Chondrocyte (in vitro differentiated cells): ENCODE measurements at regions not wholly inside any gene's neighbourhood (a gene's known extent, or its start where the extent isn't known, plus 50 kb on each side); places are given as distances from the start of the nearest gene placed in this dataset.

Experiments used
- DNase-seq: peaks from one replicate; pipeline ENCODE4 v3.0.0; 2021; ENCODE audit warnings: mixed read lengths, low spot score
- H3K27ac Mint-ChIP-seq: one replicate; pipeline ENCODE4 v1.8.0; 2021; ENCODE audit warnings: mild to moderate bottlenecking, moderate library complexity, mixed read lengths; ENCODE audit not compliant: unreplicated experiment
- H3K27me3 Mint-ChIP-seq: 2 replicates; pipeline ENCODE4 v1.8.0; 2021; ENCODE audit warnings: low read depth, mixed read lengths
- H3K36me3 Mint-ChIP-seq: 2 replicates; pipeline ENCODE4 v1.8.0; 2021; ENCODE audit warnings: low read depth, mixed read lengths
- H3K4me1 Mint-ChIP-seq: 2 replicates; pipeline ENCODE4 v1.8.0; 2021; ENCODE audit warnings: low read depth, mild to moderate bottlenecking, mixed read lengths
- H3K4me3 Mint-ChIP-seq: one replicate; pipeline ENCODE4 v1.8.0; 2021; ENCODE audit warnings: mild to moderate bottlenecking, moderate library complexity, mixed read lengths; ENCODE audit not compliant: unreplicated experiment
- H3K9me3 Mint-ChIP-seq: 2 replicates; pipeline ENCODE4 v1.8.0; 2021; ENCODE audit warnings: low read depth, mixed read lengths
- TF ChIP-seq, protein P1 (sequence below): fragments of 200-600 bp; sonication (generic); IDR thresholded peaks from 2 replicates; pipeline ENCODE4 v1.5.0; 2021; ENCODE audit warnings: antibody characterized with exemption, mild to moderate bottlenecking, moderate library complexity

GRCh38 chr9:100686420-100686819, 108.5 kb downstream of the CAVIN4 start:
- no peaks in the 10 kb centered on the region for H3K9me3 Mint-ChIP-seq

DNA sequence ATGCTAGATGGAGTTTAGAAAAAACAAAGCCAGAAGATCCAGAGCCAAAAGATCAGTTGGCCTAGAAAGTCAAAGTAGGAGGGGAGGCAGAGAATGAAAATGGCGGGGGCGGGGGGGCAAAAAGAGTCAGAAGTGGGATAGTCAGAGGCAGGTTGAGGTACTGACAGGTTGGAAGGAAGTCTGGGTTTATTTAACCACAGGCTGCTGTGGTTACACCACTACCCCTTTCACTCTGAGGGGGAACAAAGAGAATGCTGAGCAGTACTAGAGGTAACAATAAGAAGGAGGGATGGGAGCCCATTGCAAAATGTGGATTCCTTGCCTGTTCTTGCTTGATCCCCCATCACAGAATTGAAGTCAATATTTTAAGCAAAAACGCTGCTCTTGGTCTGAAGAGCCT, 111.8 kb downstream of the CAVIN4 start:
- TF ChIP-seq, protein P1, sequence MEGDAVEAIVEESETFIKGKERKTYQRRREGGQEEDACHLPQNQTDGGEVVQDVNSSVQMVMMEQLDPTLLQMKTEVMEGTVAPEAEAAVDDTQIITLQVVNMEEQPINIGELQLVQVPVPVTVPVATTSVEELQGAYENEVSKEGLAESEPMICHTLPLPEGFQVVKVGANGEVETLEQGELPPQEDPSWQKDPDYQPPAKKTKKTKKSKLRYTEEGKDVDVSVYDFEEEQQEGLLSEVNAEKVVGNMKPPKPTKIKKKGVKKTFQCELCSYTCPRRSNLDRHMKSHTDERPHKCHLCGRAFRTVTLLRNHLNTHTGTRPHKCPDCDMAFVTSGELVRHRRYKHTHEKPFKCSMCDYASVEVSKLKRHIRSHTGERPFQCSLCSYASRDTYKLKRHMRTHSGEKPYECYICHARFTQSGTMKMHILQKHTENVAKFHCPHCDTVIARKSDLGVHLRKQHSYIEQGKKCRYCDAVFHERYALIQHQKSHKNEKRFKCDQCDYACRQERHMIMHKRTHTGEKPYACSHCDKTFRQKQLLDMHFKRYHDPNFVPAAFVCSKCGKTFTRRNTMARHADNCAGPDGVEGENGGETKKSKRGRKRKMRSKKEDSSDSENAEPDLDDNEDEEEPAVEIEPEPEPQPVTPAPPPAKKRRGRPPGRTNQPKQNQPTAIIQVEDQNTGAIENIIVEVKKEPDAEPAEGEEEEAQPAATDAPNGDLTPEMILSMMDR = no peak
- H3K27me3 Mint-ChIP-seq = peaks cover 4% of the 10 kb centered on the region
- no peaks in the 10 kb centered on the region for H3K9me3 Mint-ChIP-seq
- no peak overlapping the region for H3K4me3 Mint-ChIP-seq
- H3K36me3 Mint-ChIP-seq = no peaks in the 10 kb centered on the region
- H3K27ac Mint-ChIP-seq = no peak overlapping the region
- no peak for DNase-seq
- H3K4me1 Mint-ChIP-seq = no peaks in the 10 kb centered on the region

More at GRCh38 chr9:100686420-100686819, 108.5 kb downstream of the CAVIN4 start:
- Mint-ChIP-seq H3K4me1 (no peaks in the 10 kb centered on the region), H3K36me3 (no peaks in the 10 kb centered on the region), H3K4me3 (no peak overlapping the region), H3K27me3 (peaks cover 6% of the 10 kb centered on the region), H3K27ac (no peak overlapping the region)
- TF ChIP-seq, protein P1 = no peak
- DNase-seq = no peak

- no peak overlapping the region for H3K4me3 Mint-ChIP-seq
- H3K27ac Mint-ChIP-seq = no peak overlapping the region
- H3K27me3 Mint-ChIP-seq = peaks cover 4% of the 10 kb centered on the region
Observed at GRCh38 chr9:100690438-100690837, 112.6 kb downstream of the CAVIN4 start.

DNA sequence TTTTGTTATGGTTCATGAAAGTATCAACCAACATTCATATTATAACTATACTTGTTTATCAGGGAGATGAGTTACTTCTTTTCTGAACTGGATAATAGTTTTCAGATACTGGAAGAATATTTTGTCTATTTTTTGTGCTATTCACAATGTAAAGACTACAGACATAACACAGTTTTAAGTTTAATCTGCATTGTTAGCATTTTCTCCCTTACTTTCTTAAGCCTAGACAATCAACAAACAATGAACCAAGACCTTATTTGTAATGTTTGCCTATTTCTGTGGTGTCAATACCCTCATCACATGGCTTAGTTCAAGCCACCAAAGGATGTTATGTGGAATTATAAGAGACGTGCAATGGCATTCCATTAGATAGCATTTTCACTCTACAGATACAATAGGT, 119.5 kb downstream of the CAVIN4 start:
- DNase-seq = no peak
- Mint-ChIP-seq H3K4me1 (no peaks in the 10 kb centered on the region), H3K9me3 (no peaks in the 10 kb centered on the region), H3K27ac (no peak overlapping the region), H3K4me3 (no peak overlapping the region), H3K27me3 (peaks cover 18% of the 10 kb centered on the region), H3K36me3 (no peaks in the 10 kb centered on the region)
- TF ChIP-seq, protein P1 = no peak

More at GRCh38 chr9:100690438-100690837, 112.6 kb downstream of the CAVIN4 start:
- Mint-ChIP-seq H3K36me3 (no peaks in the 10 kb centered on the region), H3K4me1 (no peaks in the 10 kb centered on the region), H3K9me3 (no peaks in the 10 kb centered on the region)
- DNase-seq = no peak
- TF ChIP-seq, protein P1 = no peak

- Mint-ChIP-seq H3K27me3 (peaks cover 18% of the 10 kb centered on the region), H3K9me3 (no peaks in the 10 kb centered on the region), H3K27ac (no peak overlapping the region), H3K4me3 (no peak overlapping the region), H3K36me3 (no peaks in the 10 kb centered on the region), H3K4me1 (no peaks in the 10 kb centered on the region)
- DNase-seq = no peak
- TF ChIP-seq, protein P1 = no peak
Observed at GRCh38 chr9:100698945-100699344, 121.1 kb downstream of the CAVIN4 start.
